Esophagus mucosa (tissue), 1 donor: ENCODE measurements at regions not wholly inside any gene's neighbourhood (a gene's known extent, or its start where the extent isn't known, plus 50 kb on each side); places are given as distances from the start of the nearest gene placed in this dataset.
"Not testable (repeated sequence)": the region's sequence is repeated elsewhere in the genome, so short reads cannot be mapped to it uniquely, and the experiment has no call there.

Source experiments
- ATAC-seq: fragments of 200-7000 bp; cut with Tn5 transposase; one replicate; pipeline ENCODE4 v1.9.1; 2020
- donor health status: DM: yes; HTN: yes; CAD: no.

DNA sequence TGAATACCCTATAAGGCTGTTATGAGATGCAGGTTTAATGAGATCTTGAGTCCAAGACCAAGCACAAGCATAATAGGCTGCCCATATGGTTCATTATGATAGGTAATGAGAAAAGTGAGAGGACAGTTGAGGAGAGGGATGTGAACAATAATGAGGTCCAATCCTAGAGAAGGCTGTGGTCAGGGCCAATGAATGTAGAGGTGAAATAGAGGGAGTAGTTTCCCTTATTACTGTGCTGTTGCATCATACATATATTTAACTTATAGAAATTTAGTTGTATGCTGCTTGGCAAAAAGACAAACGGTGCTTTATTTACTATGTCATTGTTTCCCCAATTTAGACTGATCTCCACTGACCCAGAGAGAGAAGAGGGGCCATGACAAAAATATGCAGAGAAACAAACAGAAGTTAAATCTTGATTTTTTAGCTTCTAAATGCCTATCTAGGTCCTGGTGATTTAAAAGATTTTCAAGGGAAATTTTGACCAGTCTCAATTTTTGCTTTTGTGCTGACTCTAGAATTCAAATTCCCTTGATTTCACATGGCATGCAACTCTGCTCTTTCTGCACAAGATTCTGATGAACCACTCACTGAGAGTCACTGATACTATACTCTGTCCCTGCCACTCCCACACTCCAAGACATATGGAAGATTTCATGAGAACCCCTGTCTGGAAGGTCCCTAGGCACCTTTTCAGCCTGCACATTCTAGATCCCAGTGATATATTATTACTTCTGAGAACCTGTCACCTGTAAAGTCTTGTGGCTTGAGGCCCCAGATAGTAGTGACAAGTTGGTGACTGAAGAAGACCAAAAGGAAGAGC is 159.7 kb downstream of the VSIG4 start:
- no peak for ATAC-seq

DNA sequence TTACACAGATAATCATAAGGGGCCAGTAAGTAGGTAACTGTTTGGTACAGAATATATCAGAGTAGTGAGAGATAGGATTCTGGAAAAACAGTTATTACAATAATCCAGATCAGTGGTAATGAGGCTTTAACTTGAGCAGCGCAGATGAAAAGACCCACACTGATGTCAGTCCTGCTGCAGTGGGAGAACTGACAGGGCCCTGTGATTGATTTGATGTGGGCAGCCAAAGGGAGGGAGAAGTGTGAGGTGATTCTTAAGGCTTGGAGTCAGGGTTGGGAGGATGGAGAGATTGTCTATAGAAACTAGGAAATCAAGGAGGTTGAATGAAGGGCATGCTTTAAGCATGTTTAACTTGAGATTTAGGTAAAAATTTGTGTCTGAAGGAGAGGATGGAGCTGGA is 161.4 kb downstream of the VSIG4 start:
- ATAC-seq = no peak

DNA sequence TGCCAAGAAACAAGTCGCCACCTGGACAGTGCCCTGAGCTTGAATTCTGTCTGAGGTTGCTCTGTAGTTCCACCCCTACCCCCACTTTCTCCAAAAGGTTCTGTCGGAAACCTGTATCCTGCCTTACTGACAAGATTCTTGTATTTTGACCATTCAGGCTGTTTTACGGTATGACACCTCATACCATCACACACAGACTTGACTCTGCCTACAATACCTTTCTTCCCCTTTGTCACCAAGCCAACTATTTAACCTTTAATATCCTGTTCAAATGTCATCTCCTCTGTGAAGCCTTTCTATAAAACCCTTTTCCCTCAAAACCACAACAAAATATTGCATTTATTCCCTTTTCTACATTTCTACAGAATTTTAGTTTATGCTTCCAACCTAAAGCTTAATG is 161.9 kb downstream of the VSIG4 start:
- no peak for ATAC-seq

DNA sequence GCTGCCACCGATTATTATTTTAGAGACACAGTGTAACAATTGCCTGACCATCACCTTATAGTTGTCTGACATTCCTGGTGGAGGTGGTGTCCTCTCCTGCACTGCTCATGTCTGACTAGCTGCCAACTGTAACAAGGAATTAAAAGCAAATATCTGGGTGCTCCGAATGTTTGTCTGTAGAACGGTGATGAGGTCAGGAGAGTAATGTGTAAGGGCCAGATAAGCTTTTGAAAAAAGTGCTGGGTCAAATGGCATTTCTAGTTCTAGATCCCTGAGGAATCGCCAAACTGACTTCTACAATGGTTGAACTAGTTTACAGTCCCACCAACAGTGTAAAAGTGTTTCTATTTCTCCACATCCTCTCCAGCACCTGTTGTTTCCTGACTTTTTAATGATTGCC is 164.3 kb downstream of the VSIG4 start:
- not testable (repeated sequence) for ATAC-seq

GRCh38 chrX:65874765-65875164 is 165.1 kb downstream of the VSIG4 start:
- peak; percentile 70 for ATAC-seq

- ATAC-seq = no peak
Measured at GRCh38 chrX:65874110-65874509, 165.8 kb downstream of the VSIG4 start.

DNA sequence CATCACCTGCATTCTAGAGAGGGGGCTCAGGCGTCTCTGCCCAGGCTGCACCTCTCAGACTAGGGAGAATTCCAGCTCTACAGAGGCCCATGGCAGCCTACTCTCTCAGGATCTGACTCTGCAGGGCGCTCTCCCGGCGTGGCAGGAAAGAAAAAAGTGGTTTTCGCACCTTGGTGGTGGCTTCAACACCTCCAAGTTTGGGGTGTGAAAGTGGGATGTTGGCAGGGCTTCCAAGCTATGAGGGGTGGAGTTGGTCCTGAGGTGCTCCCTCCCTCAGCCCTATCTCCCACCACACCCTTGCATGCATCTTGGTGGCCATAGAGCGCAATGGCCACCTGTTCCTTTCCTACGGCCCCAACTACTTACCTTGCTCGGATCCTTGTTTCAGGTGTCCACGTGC is 166.5 kb downstream of the VSIG4 start:
- ATAC-seq = no peak

DNA sequence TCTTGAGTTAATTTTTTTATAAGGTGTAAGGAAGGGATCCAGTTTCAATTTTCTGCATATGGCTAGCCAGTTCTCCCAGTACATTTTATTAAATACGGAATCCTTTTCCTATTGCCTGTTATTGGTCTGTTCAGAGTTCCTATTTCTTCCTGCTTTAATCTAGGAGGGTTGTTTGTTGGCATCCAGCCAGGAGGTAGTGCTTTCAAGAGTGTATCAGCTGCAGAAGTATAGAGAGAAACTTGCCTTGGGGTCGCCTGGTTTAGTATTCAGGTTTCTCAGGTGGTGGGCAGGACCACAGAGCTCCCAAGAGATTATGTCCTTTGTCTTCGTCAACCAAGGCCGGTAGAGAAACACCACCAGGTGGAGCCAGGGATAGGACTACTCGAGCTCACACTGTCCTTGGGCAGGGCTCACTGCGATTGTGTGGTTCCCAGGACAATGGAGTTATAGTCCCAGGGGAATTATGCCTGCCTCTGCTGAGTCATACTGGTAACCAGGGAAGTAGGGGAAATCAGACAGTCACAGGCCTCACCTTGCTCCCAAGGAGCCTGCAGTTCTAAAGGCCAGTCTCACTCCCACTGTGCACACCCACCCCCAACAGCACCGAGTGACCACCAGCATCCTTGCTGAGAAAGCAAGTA is 168.1 kb downstream of the VSIG4 start:
- peak; percentile 96 for ATAC-seq

- ATAC-seq = not testable (repeated sequence)
Measured at GRCh38 chrX:65870544-65870943, 169.3 kb downstream of the VSIG4 start.

- ATAC-seq = no peak
Measured at GRCh38 chrX:65866773-65867172, 173.1 kb downstream of the VSIG4 start.

GRCh38 chrX:65866146-65866545 is 173.7 kb downstream of the VSIG4 start:
- ATAC-seq = peak; percentile 49

DNA sequence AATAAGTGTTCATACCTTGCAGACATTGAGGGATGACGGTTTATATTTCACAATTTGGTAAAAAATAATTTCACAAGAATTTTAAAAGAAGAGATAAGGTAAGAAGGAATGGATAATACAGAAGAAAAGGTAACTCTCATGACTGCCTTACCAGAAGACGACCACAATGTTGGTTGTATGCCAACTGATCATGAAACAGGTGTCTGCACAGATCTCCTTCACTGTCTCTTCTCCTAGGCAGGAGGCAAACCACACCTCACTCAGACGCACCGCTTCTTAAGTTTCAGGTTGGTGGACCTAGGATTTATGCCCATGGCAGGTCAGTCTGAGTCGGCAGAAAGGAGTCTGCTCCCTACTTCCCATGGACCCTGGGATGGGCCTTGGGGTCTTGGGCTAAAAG is 177.2 kb downstream of the VSIG4 start:
- ATAC-seq = no peak

GRCh38 chrX:65859299-65859698 is 180.6 kb downstream of the VSIG4 start:
- no peak for ATAC-seq

DNA sequence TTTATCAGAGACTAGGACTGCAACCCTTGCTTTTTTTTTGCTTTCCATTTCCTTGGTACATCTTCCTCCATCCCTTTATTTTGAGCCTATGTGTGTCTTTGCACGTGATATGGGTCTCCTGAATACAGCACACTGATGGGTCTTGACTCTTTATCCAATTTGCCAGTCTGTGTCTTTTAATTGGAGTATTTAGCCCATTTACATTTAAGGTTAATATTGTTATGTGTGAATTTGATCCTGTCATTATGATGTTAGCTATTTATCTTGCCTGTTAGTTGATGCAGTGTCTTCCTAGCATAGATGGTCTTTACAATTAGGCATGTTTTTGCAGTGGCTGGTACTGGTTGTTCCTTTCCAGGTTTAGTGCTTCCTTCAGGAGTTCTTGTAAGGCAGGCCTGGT is 185.4 kb downstream of the VSIG4 start:
- not testable (repeated sequence) for ATAC-seq

DNA sequence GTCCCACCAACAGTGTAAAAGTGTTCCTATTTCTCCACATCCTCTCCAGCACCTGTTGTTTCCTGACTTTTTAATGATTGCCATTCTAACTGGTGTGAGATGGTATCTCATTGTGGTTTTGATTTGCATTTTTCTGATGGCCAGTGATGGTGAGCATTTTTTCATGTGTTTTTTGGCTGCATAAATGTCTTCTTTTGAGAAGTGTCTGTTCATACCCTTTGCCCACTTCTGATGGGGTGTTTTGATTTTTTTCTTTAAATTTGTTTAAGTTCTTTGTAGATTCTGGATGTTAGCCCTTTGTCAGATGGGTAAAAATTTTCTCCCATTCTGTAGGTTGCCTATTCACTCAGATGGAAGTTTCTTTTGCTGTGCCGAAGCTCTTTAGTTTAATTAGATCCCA is 183.9 kb downstream of the MSN start:
- ATAC-seq = not testable (repeated sequence)

DNA sequence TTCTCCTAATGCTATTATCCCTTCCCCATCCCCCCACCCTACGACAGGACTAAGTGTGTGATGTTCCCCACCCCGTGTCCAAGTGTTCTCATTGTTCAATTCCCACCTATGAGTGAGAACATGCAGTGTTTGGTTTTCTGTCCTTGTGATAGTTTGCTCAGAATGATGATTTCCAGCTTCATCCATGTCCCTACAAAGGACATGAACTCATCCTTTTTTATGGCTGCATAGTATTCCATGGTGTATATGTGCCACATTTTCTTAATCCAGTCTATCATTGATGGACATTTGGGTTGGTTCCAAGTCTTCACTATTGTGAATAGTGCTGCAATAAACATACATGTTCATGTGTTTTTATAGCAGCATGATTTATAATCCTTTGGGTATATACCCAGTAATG is 183.4 kb downstream of the MSN start:
- not testable (repeated sequence) for ATAC-seq

GRCh38 chrX:65846974-65847373 is 179.5 kb downstream of the MSN start:
- ATAC-seq = no peak

- ATAC-seq = no peak
Measured at GRCh38 chrX:65841263-65841662, 173.8 kb downstream of the MSN start.

- ATAC-seq = peak; percentile 81
Measured at GRCh38 chrX:65838674-65839073, 171.2 kb downstream of the MSN start.

DNA sequence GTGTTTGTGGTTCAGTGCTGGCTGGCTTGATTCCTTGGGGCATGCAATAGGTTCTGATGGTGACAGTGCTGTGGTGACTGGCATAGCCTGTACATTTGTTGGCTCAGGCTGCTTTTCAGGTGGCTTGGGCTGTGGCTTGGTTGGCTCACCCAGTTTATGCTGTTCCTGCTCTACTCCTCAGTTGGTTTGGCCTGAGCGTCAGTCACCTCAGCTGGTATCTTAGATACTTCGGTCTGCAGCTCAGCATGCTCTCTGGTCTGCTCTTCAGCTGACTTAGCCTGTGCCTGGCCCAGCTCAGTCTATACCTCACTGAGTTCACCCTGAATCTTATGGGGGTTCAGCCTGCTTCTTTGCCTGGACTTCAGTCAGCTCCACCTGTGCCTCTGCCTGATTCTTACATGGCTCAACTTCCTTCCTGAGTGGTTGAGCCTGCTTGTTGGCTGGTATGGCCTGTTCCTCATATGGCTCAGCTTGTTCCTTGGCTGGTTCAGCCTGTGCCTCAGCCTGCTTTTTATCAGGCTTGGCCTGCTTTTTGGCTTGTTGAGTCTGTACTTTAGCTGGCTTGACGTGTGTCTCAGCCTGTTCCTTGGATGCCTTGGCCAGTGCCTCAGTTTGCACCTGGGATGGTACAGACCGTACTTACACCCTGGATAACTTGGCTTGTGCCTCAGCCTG is 170.6 kb downstream of the MSN start:
- peak; percentile 90 for ATAC-seq

- no peak for ATAC-seq
Measured at GRCh38 chrX:65831268-65831667, 163.8 kb downstream of the MSN start.

DNA sequence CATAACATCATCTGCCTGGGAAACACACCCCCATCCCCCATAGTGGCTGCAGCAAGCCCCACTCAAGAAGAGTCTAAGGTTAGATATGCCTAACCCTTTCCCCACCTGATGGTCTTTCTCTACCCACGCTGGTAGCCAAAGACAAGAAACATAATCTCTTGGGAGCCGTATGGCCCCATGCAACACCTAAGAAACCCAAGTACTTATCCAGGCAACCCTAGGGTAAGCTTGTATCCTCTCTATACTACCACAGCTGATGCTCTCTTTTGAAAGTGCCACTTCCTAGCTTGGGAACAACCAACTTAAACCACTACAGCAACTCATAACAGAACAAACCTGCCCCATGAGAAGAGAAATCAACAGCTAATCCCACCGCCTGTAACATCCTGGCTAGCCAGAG is 161.1 kb downstream of the MSN start:
- no peak for ATAC-seq

- not testable (repeated sequence) for ATAC-seq
Measured at GRCh38 chrX:65825226-65825625, 157.8 kb downstream of the MSN start.
